Caco-2 (cell line): ENCODE measurements at regions not wholly inside any gene's neighbourhood (a gene's known extent, or its start where the extent isn't known, plus 50 kb on each side); places are given as distances from the start of the nearest gene placed in this dataset.

ENCODE experiments used
- BruUV-seq: library from RNA; stranded (reverse); fragments of 400-500 nt; replicated peaks from 2 replicates; lab custom pipeline; 2021; lab: Mats Ljungman, UMichigan
- CTCF ChIA-PET: fragments of 300-600 bp; sonication (Branson Sonifier 250); formaldehyde crosslinking; loops from one replicate; lab custom pipeline; 2022; ENCODE audit warnings: antibody characterized with exemption; lab: Charles Lee
- POLR2A ChIA-PET: fragments of 300-600 bp; sonication (Branson Sonifier 250); formaldehyde crosslinking; loops from one replicate; lab custom pipeline; 2022; ENCODE audit warnings: antibody characterized with exemption; lab: Charles Lee
- DNase-seq, 2 experiments: peaks; one replicate each; pipeline versions ENCODE4 v3.0.0 to v3.0.0-alpha.2; 2020 to 2022
- H3K27me3 ChIP-seq: replicated peaks from 2 replicates; pipeline ENCODE4 v1.6.0; 2011; ENCODE audit warnings: low read length; ENCODE audit not compliant: control insufficient read depth, insufficient read depth
- H3K36me3 ChIP-seq: 2 replicates; pipeline ENCODE4 v1.5.1; 2011; ENCODE audit warnings: low read length; ENCODE audit not compliant: control insufficient read depth, insufficient read depth
- H3K4me1 ChIP-seq: fragments of 250-450 bp; sonication (Bioruptor Pico); 2 replicates; pipeline ENCODE4 v1.5.1; 2020; ENCODE audit warnings: mild to moderate bottlenecking
- H3K4me3 ChIP-seq: 2 replicates; pipeline ENCODE4 v1.5.1; 2011; ENCODE audit warnings: low read depth, mild to moderate bottlenecking, control low read depth, low read length
- H3K9me3 ChIP-seq: fragments of 250-450 bp; sonication (Bioruptor Pico); 2 replicates; pipeline ENCODE4 v1.5.1; 2020; ENCODE audit warnings: mild to moderate bottlenecking, moderate library complexity
- H3K27ac Mint-ChIP-seq: one replicate; pipeline ENCODE4 v1.8.0; 2022; ENCODE audit warnings: mixed read lengths; ENCODE audit not compliant: unreplicated experiment
- H3K27me3 Mint-ChIP-seq: one replicate; pipeline ENCODE4 v1.8.0; 2022; ENCODE audit warnings: mixed read lengths; ENCODE audit not compliant: insufficient read depth, unreplicated experiment
- H3K36me3 Mint-ChIP-seq: one replicate; pipeline ENCODE4 v1.8.0; 2022; ENCODE audit warnings: mild to moderate bottlenecking, mixed read lengths; ENCODE audit not compliant: insufficient read depth, unreplicated experiment
- H3K4me1 Mint-ChIP-seq: one replicate; pipeline ENCODE4 v1.8.0; 2022; ENCODE audit warnings: low read depth, mixed read lengths; ENCODE audit not compliant: unreplicated experiment
- H3K4me3 Mint-ChIP-seq: one replicate; pipeline ENCODE4 v1.8.0; 2022; ENCODE audit warnings: mild to moderate bottlenecking, moderate library complexity, mixed read lengths; ENCODE audit not compliant: unreplicated experiment
- H3K9me3 Mint-ChIP-seq: one replicate; pipeline ENCODE4 v1.8.0; 2022; ENCODE audit warnings: mixed read lengths; ENCODE audit not compliant: unreplicated experiment
- intact Hi-C: fragments of 100-400 bp; cut with micrococcal nuclease; formaldehyde crosslinking; loops from one replicate; pipeline ENCODE4 v1.10.0; 2022; ENCODE audit not compliant: unreplicated experiment
- TF ChIP-seq, protein P1 (sequence below), 2 experiments: fragments of 200-600 bp in 1 of 2; IDR thresholded peaks; 1 replicate in 1 of 2; 2 replicates in 1 of 2; pipeline versions ENCODE4 v1.5.1 to v1.8.0; 2011 to 2022; ENCODE audit warnings: antibody characterized with exemption in 1 of 2, control low read depth in 1 of 2, inconsistent platforms in 1 of 2, low read depth in 1 of 2, low read length in 1 of 2, mild to moderate bottlenecking in 1 of 2, moderate library complexity in 1 of 2; ENCODE audit not compliant: insufficient read depth in 1 of 2, severe bottlenecking in 1 of 2, unreplicated experiment in 1 of 2

DNA sequence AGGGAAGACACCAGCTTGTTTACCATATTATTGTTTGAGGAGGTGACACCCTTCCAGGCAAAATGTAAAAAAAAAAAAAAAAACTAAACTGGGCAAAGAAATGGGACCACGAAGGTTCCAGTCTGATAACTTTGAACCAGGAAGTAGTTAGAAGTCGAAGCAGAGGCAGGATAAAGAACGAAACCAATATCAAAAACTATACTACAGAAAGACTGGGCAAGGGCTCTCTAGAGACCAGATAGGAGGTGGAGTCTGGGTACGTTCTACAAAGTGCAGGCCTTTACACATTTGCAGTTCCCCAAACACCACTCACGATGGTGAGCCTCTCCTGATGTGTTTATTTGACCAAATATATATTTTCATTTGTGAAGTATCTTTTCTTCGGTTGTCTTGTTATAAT, 125.7 kb upstream of the CDK1 start:
- BruUV-seq, result no TSS peak
- CTCF ChIA-PET, result no interaction called here
- TF ChIP-seq, protein P1, sequence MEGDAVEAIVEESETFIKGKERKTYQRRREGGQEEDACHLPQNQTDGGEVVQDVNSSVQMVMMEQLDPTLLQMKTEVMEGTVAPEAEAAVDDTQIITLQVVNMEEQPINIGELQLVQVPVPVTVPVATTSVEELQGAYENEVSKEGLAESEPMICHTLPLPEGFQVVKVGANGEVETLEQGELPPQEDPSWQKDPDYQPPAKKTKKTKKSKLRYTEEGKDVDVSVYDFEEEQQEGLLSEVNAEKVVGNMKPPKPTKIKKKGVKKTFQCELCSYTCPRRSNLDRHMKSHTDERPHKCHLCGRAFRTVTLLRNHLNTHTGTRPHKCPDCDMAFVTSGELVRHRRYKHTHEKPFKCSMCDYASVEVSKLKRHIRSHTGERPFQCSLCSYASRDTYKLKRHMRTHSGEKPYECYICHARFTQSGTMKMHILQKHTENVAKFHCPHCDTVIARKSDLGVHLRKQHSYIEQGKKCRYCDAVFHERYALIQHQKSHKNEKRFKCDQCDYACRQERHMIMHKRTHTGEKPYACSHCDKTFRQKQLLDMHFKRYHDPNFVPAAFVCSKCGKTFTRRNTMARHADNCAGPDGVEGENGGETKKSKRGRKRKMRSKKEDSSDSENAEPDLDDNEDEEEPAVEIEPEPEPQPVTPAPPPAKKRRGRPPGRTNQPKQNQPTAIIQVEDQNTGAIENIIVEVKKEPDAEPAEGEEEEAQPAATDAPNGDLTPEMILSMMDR (IDR thresholded peaks at IDR 0.05; ENCODE audit: insufficient read depth in 1 of 2, low read depth in 1 of 2, low read length in 1 of 2, severe bottlenecking in 1 of 2, unreplicated experiment in 1 of 2), result no peak
- Mint-ChIP-seq H3K36me3 (no peaks in the 10 kb centered on the region), H3K9me3 (peaks cover under 1% of the 10 kb centered on the region), H3K27ac (no peak overlapping the region), H3K4me1 (peaks cover 25% of the 10 kb centered on the region), H3K4me3 (no peak overlapping the region), H3K27me3 (no peaks in the 10 kb centered on the region)
- POLR2A ChIA-PET, result interaction anchor here (0.6 kb wide), 1 partner anchor 531 kb away, joined by 8 read pairs; no protein-coding TSS in a partner anchor
- DNase-seq, result no peak
- H3K4me1 ChIP-seq, result peaks cover 19% of the 10 kb centered on the region
- H3K4me3 ChIP-seq, result no peak overlapping the region
- intact Hi-C loops, result no loop called here
- H3K36me3 ChIP-seq, result no peaks in the 10 kb centered on the region
- H3K9me3 ChIP-seq, result no peaks in the 10 kb centered on the region
- no peaks in the 10 kb centered on the region for H3K27me3 ChIP-seq

DNA sequence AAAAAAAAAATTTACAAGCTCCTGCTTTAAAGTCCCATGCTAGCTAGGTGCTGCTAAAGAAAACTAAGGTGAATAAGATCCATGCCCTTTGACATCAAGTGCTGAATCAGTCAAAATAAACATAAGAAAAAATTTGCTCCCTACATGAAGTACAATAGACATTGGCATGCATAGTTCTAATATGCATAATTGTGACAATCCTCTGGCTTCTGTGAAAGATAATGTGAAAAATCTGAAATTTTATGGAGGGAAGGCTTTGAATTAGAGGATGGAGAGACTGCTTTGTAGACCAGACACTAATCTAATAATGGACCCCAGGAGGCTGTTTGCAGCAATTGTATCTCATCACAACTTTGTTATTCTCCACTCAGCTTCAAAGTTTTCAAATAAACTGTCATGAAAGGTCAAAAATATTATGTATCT, 127.9 kb upstream of the CDK1 start:
- Mint-ChIP-seq H3K36me3 (no peaks in the 10 kb centered on the region), H3K4me3 (no peak overlapping the region), H3K9me3 (no peaks in the 10 kb centered on the region), H3K27me3 (no peaks in the 10 kb centered on the region), H3K27ac (no peak overlapping the region), H3K4me1 (peaks cover 39% of the 10 kb centered on the region)
- TF ChIP-seq, protein P1 (IDR thresholded peaks at IDR 0.05; ENCODE audit: insufficient read depth in 1 of 2, low read depth in 1 of 2, low read length in 1 of 2, severe bottlenecking in 1 of 2, unreplicated experiment in 1 of 2), result no peak
- Histone ChIP-seq H3K9me3 (no peaks in the 10 kb centered on the region), H3K36me3 (no peaks in the 10 kb centered on the region), H3K4me1 (peaks cover 36% of the 10 kb centered on the region), H3K4me3 (no peak overlapping the region), H3K27me3 (no peaks in the 10 kb centered on the region)
- intact Hi-C loops, result no loop called here
- DNase-seq, result no peak
- ChIA-PET POLR2A (interaction anchor here (0.6 to 1.1 kb wide), 2 partner anchors 128 to 204 kb away, joined by 4 read pairs; partner anchors contain the start of gene CDK1), CTCF (interaction anchor here (0.5 to 2.1 kb wide), 9 partner anchors 13 to 1060 kb away, joined by 3 to 17 read pairs (median 3); no protein-coding TSS in a partner anchor)
- no TSS peak for BruUV-seq

DNA sequence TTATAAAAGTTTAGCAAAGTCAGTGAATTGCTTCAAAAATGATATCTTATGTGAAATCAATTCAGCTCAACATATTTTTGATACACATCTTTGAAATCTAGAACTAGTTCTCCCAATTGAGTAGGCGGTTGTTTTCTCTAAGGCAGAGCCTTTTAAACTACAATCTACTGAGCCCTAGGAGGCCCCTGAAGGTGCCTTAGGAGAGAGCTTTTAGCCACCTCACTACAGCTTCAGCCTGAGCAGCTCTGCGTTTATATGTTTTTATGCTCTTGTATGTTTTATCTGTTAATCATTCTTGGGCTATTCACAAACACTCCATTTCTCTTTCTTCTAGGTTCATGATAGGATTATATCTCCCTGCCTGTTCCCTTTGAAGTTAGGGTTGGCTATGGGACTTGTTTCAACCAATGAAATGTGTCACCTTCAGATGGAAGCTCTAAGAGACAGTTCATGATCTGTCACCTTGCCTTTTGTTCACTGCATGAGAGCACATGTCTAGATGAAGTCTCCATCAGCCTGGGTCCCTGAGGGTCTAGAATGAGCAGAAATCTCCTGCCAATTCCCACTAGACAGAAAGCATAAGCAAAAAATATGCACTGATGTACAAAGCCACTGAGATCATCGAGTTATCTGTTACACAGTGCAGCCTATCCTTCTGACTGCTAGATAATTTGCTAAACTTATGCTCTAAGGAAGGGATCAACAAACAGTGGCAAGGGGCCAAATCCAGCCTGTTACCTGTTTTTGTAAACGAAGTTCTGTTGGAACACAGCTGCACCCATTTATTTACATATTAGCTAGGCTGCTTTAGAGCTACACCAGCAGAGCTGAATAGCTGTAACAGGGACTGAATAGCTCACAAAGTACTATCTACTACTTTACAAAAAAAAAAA, 128.5 kb upstream of the CDK1 start:
- intact Hi-C loops, result loop anchor here (1.0 to 5.0 kb wide), 3 partner anchors 120 to 542 kb away; no protein-coding TSS in a partner anchor
- Mint-ChIP-seq H3K4me3 (no peak overlapping the region), H3K27ac (no peak overlapping the region), H3K9me3 (no peaks in the 10 kb centered on the region), H3K4me1 (peaks cover 39% of the 10 kb centered on the region), H3K27me3 (no peaks in the 10 kb centered on the region), H3K36me3 (no peaks in the 10 kb centered on the region)
- Histone ChIP-seq H3K4me3 (no peak overlapping the region), H3K9me3 (no peaks in the 10 kb centered on the region), H3K4me1 (peaks cover 36% of the 10 kb centered on the region), H3K36me3 (no peaks in the 10 kb centered on the region), H3K27me3 (no peaks in the 10 kb centered on the region)
- DNase-seq, result no peak
- POLR2A ChIA-PET, result interaction anchor here (0.6 to 1.1 kb wide), 3 partner anchors 128 to 203 kb away, joined by 3 to 4 read pairs (median 4); partner anchors contain the start of gene CDK1
- TF ChIP-seq, protein P1 (IDR thresholded peaks at IDR 0.05; ENCODE audit: insufficient read depth in 1 of 2, low read depth in 1 of 2, low read length in 1 of 2, severe bottlenecking in 1 of 2, unreplicated experiment in 1 of 2), result no peak
- CTCF ChIA-PET, result interaction anchor here (0.5 to 2.1 kb wide), 11 partner anchors 14 to 1061 kb away, joined by 3 to 17 read pairs (median 3); no protein-coding TSS in a partner anchor
- no TSS peak for BruUV-seq
